GM19324 (cell line): ENCODE measurements at regions not wholly inside any gene's neighbourhood (a gene's known extent, or its start where the extent isn't known, plus 50 kb on each side); places are given as distances from the start of the nearest gene placed in this dataset.
"Not testable (repeated sequence)": the region's sequence is repeated elsewhere in the genome, so short reads cannot be mapped to it uniquely, and the experiment has no call there.

Source experiments
- ATAC-seq: cut with Tn5 transposase; IDR thresholded peaks from one replicate; pipeline ENCODE4 v1.9.1; 2021; ENCODE audit warnings: mild to moderate bottlenecking, moderate library complexity; ENCODE audit not compliant: unreplicated experiment, low FRiP score

DNA sequence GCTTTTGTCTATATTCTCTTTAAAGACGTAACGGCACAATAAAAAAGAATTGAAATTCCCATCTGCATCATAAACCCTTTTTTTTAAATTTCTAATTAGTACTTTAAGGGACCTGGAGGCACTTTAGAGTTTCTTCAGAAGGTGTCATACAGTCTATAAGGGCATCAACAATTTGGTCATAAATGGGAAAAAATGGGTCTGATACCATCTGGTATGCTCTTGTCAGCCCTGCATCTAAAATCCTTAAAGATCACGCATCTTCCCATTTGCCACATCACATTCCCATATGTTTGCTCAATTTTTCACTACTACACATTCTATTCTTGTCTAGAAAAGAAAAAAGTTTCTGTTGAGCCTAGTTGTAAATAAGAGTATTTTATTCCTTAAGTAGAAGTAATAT is 53.8 kb downstream of the COX7C start:
- ATAC-seq, result no peak

DNA sequence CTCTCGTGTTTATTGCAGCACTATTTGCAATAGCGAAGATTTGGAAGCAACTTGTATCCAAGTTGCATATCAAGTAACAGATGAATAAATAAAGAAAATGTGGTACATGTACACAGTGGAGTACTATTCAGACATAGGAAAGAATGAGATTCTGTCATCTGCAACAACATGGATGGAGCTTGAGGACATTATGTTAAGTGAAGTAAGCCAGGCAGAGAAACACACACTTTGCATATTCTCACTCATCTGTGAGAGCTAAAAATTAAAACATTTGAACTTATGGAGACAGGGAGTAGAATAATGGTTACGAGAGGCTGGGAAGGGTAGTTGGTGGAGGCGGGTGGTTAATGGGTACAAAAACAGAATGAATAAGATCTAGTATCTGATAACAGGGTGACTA is 56.3 kb downstream of the COX7C start:
- ATAC-seq, result no peak

DNA sequence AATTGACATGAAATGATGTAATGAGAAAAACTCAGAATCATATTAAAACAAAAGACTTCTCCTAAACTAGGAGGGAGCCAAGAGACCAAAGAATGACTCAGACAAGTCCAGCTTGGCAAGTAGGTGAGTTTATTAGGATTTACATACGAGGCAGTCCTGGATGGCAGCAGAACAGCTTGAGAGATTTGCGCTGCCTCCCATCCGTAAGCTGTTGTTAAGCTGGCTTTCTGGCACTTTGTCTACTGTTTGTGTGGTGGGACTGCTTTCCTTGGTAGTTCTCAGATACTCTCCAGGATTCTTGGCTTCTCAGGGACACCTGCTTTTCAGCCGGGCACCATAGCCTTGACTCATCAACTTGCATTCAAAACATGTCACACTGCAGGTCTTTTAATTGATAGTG is 57.6 kb downstream of the COX7C start:
- ATAC-seq, result no peak

DNA sequence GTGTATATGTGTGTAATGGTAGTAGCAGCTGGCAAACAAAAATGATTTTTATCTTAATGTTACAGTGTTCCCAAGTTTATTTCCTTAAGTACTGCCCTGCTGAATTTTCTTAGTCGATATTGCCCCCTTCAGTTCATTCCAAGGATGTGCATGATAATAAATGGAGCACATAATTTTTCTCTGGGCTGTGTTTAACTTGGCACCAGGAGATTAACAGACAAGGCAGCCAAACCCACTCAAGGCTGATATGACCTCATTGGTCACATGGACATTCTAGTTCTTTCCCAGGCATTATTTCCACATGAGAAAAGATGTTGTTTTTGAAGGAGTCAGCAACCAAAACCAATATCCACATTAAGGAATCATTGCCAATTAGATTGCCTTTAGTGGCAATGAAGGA is 61.8 kb downstream of the COX7C start:
- peak; percentile 65 for ATAC-seq

DNA sequence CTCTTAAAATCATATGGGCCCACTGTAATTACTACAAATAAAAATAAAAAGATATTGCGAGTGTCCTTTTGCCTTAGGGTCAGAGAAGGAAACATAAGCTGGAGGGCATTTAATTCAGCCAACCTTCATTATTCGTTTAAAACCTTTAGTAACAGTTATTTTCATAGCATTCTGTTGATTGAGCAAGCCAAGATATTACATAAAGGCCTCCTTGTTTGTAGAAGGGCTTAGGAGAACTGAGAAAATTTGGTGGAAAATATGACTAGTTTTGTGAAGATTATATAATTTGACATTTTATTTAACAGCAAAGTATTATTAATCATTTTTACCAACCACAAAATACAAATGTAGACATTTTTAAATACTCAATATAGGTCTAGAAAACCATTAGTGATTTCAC is 62.2 kb downstream of the COX7C start:
- no peak for ATAC-seq

DNA sequence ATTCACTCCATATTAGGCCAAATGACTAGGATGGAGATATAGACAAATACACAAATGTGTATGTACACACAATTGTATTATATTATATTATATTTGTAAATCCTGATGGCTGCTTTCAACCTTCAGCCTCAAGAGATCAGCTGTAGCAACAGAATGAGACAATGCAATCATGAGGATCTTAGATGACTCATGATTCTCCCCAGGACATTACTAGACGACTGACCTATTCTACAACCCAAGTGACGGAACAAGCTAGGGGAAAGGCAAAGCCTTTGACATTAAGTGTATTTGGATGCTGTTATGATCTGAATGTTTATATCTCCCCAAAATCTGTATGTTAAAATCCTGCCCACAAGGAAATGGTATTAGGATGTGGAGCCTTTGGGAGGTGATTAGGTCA is 66.5 kb downstream of the COX7C start:
- ATAC-seq, result no peak

DNA sequence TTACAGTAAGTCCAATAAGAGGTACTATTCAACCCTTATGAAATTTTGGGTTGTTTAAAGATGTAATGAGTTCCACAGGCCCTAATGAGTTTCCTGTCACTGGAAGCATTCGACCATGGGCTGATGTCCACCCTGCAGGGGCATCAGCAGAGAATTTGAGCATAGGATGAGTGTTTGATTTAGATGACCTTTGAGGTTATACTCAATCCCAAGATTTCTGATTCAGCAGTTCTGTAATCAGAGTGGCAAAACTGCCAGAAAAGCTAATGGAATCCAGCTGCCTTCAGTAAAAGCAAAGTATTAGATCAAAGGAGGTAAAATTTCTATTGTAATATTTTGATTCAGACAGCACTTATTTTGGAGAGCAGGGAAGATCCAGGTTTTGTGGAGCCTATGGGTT is 68.3 kb downstream of the COX7C start:
- ATAC-seq, result no peak

DNA sequence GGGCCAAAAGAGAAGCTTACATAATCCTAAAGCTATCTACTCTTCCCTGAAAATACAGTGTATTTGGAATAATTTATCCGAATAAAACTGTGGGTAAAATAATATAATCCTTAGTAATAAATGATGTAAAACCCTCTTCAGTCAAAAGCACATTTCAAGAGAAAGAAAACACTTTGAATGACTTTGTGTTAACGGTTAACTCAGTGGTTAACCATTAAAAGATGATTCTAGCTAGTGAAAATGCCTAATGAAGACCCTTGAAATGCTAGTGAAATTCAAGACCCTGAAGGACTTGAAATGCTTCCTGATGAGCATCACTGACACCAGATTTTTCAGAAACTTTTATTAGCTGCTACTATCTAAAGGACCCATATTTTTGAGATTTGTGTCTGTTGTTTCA is 70.7 kb downstream of the COX7C start:
- ATAC-seq, result no peak

DNA sequence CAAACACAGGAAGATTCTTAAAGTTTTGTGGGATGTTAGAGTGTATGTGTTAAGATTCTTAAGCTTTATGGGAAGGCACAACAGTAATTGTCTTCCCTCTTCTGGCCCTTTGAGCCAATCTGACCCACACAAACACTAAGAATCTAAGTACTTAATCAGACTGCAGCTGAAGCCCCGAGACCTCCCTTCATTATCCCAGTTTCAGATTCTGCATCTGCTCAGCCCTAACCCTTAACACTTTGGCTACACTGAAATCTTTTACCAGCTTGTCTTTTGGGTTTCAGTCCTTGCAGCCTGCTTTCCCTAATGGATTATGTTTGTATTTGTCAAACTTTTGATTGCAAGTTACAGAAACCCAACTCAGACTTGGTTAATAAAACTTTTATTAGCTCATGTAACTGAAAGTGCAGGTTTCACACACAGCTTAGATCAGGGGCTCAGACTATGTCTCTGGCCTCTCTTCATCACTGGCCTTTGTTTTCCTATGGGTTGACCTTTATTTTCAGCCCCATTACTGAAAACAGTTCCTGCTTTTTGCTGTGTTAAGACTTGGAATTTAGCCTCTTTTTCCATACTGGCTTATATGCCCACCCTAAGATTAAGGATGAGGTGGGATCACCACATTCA is 71.5 kb downstream of the COX7C start:
- ATAC-seq, result no peak

DNA sequence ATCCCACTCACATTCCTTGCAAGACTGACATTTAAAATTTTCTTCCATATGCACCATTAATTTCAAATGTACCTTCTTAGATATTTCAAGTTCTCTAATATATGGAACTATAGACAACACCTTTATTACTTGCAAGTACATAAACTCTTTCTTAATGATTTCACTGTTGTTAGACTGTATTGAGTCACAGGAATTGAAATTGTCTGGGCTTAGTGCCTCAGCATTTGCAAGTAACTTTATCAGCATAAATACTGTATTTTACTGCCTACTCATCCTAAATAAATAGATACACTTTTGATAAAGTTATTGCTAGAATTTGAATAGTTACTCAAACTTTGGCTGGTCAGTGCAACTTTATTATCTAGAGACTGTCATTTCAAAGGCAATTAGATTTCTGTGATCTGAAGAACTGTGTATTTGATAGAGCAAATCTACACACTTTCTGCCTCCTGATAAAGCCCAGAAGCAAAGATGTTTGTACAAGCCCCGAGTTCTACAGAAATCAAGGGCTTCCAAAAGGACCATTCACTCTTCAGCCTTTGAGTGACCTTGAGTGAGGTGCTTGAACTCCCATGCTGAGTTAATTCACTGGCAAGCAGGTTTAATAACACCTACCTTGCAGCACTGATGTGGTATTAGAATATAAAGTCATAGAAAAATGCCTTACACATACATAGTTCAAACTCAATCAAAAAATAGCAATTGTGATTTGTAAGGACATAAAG is 91.6 kb downstream of the COX7C start:
- ATAC-seq, result no peak

DNA sequence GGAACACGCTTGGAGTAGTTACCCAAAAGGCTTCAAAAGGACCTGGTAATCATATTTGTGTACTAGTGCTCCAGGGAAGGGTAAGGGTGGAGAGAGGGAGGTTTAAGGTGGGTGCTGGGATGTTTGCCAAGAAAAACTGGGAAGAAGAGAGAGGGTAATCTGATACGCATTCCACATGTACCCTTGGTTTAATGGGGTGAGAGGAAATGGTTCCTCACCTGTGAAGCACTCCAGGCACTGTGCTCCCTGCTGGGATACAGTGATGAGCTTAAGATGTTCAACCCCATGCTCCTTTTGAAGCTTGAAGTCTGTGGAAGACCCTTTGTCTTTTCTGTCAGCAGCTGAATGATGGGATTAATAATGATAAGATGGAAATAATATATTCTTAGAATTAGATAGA is 98.4 kb downstream of the COX7C start:
- no peak for ATAC-seq

DNA sequence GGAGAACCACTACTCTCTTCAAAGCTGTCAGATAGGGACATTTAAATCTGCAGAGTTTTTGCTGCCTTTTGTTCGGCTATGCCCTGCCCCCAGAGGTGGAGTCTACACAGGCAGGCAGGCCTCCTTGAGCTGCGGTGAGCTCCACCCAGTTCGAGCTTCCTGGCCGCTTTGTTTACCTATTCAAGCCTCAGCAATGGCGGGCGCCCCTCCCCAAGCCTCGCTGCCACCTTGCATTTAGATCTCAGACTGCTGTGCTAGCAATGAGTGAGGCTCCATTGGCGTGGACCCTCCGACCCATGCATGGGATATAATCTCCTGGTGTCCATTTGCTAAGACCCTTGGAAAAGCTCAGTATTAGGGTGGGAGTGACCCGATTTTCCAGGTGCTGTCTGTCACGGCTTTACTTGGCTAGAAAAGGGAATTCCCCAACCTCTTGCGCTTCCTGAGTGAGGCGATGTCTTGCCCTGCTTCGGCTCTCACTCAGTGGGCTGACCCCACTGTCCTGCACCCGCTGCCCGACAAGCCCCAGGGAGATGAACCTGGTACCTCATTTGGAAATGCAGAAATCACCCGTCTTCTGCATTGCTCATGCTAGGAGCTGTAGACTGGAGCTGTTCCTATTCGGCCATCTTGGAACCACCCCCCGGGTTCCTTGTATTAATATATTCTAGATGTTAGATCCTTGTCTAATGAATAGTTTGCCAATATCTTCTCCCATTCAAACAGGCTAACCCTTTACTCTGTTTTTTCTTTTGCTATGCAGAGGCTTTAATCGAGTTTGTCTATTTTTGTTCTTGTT is 113.8 kb downstream of the COX7C start:
- ATAC-seq, result not testable (repeated sequence)

DNA sequence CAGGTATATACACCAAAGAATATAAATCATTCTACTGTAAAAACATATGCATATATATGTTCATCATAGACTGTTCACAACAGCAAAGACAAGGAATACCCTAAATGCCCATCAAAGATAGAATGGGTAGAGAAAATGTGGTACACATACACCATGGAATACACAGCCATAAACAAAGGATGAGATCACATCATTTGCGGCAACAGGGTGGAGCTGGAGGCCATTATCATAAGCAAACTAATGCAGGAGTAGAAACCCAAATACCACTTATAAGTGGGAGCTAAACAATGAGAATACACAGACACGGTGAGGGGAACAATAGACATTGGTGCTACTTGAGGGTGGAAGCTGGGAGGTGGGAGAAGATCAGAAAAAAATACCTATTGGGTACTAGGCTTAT is 117.6 kb downstream of the COX7C start:
- ATAC-seq, result no peak

DNA sequence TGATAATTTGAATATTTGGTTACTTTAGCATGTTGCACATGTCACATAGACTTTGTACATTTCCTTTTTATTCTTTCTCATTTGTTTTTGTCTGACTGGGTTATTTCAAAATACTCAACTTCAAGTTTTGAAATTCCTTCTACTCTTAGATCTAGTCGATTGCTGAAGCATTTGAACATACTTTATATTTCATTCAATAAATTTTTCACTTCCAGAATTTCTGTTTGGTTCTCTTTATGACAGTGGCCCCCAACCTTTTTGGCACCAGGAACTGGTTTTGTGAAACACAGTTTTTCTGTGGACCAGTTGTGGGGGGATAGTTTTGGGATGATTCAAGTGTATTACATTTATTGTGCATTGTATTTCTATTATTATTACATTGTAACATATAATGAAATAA is 119.8 kb downstream of the COX7C start:
- ATAC-seq, result no peak

DNA sequence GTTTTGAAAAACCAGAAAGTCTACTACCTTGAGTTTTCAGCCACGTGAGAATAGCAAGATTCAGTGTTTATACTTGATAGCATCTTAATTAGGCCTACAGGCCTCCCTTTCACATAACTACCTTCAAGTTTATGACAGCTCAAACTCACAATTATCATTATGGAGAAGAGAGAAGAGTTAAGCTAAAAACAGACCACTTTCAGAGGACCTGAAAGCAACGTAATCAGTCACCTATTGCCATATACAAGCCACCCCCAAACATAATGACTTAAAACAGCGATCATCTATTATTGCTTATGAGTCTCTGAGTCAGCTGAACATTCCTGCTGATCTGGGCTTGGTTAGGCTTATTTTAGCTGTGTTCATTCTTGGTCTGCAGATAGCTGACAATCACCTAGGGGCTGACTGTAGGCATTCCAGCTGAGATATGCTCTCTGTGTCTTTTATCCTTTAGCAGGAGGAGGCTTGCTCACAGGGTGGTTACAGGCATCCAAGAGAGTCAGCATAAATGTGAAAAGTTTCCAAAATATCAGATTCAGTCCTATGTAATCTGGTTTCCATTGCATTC is 130.9 kb downstream of the COX7C start:
- no peak for ATAC-seq

DNA sequence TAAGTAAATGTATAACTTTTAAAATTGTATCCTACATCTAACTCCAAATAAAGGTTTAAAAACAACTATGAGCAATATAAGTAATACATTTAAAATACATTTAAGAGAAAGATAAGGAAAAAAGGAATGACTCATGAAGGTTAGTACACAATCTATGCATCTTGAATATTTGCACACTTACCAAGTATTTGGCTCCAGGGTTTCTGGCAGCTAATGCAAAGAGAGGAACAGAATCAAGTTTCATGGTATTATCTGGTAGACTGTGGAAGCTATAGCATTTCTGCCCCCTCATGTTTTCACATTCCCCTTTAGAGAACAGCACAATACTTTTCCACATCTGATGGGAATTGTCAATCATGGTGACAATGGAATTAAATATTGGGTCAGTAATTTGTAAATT is 132.1 kb downstream of the COX7C start:
- no peak for ATAC-seq

DNA sequence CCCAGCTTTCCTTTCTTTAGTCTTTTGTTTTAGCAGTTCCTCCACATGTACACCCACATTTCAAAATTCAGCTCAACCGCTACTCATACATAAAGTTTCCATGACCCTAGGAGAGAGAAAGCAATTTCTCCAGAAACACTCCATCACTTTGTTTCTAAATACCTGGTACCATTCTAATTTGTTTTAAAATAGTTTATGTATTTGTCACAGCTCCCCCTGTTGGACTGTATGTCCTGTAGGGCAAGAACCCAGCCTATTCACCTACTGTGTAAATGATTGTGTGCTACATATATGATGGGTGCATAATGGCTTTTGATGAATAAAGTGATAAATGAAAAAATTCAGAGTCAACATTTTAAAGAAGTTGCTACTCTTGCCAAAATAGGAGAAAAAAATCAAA is 139.1 kb downstream of the COX7C start:
- ATAC-seq, result no peak

DNA sequence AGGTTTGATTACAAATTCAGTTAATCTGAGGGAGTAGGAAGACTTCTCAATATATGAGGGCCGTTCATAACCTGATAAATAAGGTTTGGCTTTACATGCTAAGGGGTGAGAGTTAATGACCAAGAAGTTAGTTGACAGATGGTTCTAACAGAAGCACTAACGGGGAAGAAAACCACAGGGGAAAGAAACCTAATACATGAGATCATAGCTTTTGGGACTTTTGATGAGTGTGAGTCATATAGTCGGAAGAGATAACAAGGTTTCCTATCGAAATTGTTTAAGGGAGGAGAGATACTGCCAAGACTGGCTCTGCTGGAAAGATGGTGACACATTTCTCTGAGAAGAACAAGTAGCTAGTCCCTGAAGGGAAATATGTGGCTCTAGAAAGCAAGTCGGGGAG is 140.1 kb downstream of the COX7C start:
- ATAC-seq, result no peak

DNA sequence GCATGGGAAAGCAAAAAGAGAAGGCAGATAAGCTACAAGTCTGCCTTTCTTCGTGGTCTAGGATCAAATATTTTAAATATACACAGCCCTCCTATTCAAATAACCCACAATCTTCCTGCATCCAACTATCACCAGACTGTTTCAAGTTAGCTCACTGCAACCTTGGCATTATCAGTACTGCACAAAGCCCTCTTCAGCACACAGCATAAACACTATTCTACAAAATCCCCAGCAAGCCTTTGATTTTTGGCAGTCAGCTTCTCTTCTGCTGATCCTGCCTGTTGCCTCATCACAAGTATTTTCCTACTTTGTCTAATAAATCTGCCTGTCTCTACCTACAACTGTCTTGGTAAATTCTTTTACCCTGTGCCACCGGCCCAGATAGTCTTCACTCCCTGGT is 142.9 kb downstream of the COX7C start:
- no peak for ATAC-seq

DNA sequence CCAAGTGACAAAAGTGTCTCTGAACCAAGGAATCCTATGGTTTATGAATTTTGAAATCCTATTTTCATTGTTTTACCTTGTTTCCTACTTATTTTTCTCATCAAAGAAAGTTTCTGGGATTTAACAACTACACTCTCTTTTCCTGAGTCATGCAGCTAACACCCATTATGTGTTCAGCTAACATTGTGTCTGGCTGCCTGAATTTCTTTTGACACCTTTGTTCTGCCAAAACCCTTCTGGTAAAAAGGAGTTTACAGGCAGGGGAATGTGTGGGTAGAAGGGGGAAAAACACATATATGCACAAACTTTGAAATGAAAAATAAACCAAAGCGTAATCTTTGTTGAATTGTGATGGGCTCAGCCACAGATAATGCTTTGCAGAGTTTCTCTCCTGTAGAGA is 146.2 kb downstream of the COX7C start:
- no peak for ATAC-seq

DNA sequence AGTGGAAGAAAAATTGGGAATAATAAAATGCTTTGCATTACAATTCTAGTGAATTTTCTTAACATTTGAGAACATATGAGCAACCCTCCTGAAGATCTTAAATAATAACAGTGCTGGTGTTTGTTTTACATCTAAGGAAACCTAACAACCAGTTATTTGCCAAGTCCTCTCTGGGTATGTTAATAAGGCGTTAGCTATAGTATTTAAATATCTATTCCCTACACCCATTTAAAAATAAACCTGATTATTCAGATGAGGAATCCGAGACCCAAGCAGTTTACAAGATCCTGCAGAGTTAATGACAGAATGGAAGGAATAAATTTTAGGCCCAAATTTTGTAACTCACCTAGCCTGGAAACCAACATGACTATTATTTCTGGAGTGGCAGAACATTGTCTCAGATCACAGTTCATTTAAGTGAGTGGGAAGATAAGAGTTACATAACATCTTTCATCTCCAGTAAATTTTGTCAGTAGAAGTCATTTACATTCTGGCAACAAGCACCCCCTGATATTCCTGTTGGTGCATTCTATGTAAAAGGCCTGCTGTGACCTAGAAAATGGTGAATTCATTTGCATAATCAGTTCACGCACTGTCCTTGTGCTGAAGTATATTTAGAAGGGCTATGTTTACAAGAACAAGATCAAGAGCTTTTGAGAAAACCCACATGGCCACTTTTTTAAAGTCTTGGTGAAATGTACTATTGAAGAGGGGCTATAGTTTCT is 148.2 kb downstream of the COX7C start:
- ATAC-seq, result no peak
